ENCODE measurements at regions not wholly inside any gene's neighbourhood (a gene's known extent, or its start where the extent isn't known, plus 50 kb on each side); places are given as distances from the start of the nearest gene placed in this dataset.
"Not testable (repeated sequence)": the region's sequence is repeated elsewhere in the genome, so short reads cannot be mapped to it uniquely, and the experiment has no call there.

DNA sequence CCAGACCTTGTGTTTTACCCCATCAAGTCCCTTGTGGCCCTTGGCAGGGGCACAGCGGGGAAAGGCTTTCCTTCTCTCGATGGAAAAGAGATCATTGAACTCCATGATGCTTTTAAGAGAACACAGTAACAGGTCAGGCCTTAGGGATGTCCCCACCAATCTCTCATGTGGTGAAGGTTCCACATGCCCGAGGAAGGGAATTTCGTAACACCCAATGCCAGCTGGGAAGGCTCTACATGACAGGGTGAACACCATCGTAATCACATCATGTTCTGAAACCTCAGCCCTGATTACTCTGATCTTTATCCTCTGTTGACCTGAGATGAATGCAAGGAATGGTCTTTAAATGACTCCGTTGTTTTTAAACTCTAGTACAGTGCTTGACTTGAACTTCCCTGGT, 105.5 kb upstream of the SPAG17 start:
- H3K27me3 ChIP-seq = no peaks in the 10 kb centered on the region
- H3K4me3 ChIP-seq = no peak overlapping the region
- H3K27ac ChIP-seq = no peak overlapping the region
- no peaks in the 10 kb centered on the region for H3K4me1 ChIP-seq
- intact Hi-C loops (cut with DNase I; ENCODE audit: low total_unique reads) (no loop called here), in situ Hi-C loops (cut with MboI; ENCODE audit: low pct_ligation_motif_present in 1 of 4, low pct_unique_long_range_greater_than_20kb in 1 of 4, low sequenced_read_pairs in 3 of 4) (no loop called here)
- no peaks in the 10 kb centered on the region for H3K36me3 ChIP-seq
- WGBS, 2 donors (ENCODE audit: low coverage in 1 of 2) = 57 to 76% methylated on average over 3 to 6 of the region's 6 CpGs
- TF ChIP-seq, protein P1, sequence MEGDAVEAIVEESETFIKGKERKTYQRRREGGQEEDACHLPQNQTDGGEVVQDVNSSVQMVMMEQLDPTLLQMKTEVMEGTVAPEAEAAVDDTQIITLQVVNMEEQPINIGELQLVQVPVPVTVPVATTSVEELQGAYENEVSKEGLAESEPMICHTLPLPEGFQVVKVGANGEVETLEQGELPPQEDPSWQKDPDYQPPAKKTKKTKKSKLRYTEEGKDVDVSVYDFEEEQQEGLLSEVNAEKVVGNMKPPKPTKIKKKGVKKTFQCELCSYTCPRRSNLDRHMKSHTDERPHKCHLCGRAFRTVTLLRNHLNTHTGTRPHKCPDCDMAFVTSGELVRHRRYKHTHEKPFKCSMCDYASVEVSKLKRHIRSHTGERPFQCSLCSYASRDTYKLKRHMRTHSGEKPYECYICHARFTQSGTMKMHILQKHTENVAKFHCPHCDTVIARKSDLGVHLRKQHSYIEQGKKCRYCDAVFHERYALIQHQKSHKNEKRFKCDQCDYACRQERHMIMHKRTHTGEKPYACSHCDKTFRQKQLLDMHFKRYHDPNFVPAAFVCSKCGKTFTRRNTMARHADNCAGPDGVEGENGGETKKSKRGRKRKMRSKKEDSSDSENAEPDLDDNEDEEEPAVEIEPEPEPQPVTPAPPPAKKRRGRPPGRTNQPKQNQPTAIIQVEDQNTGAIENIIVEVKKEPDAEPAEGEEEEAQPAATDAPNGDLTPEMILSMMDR (IDR thresholded peaks at IDR 0.05) = no peak
- TF ChIP-seq EP300 (IDR thresholded peaks at IDR 0.05; ENCODE audit: low read depth) (no peak), POLR2AphosphoS5 (IDR thresholded peaks at IDR 0.05) (no peak), POLR2A (IDR thresholded peaks at IDR 0.05) (no peak)
- no peak for DNase-seq
- no peaks in the 10 kb centered on the region for H3K9me3 ChIP-seq

DNA sequence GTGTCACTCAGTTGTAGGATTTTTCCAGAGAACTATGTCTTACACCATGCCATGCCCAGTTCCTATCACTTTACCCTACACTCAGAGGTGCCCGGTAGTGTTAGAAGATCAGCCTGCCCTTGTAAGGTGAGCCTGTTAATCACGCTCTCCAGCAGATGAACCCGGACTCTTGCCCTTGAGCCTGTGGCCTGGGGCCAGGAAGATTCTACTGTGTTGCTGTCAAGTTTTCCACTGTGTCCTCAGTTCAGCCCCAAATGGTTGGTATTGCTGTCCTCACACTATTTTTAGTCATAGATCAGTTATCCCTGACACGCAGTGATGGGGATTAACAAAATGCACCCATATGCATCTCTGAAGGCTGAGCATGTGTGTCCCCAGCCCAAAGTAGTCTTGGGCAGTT, 105.0 kb upstream of the SPAG17 start:
- H3K9me3 ChIP-seq = no peaks in the 10 kb centered on the region
- no peaks in the 10 kb centered on the region for H3K36me3 ChIP-seq
- TF ChIP-seq, protein P1 (IDR thresholded peaks at IDR 0.05) = no peak
- TF ChIP-seq EP300 (IDR thresholded peaks at IDR 0.05; ENCODE audit: low read depth) = no peak
- no peak for TF ChIP-seq POLR2AphosphoS5 (IDR thresholded peaks at IDR 0.05)
- no peak for TF ChIP-seq POLR2A (IDR thresholded peaks at IDR 0.05)
- in situ Hi-C loops (cut with MboI; ENCODE audit: low pct_ligation_motif_present in 1 of 4, low pct_unique_long_range_greater_than_20kb in 1 of 4, low sequenced_read_pairs in 3 of 4) (no loop called here), intact Hi-C loops (cut with DNase I; ENCODE audit: low total_unique reads) (no loop called here)
- 81 to 100% methylated on average over 1 to 4 of the region's 4 CpGs for WGBS, 2 donors (ENCODE audit: low coverage in 1 of 2)
- DNase-seq = no peak
- no peak overlapping the region for H3K27ac ChIP-seq
- H3K4me1 ChIP-seq = no peaks in the 10 kb centered on the region
- H3K4me3 ChIP-seq = no peak overlapping the region
- no peaks in the 10 kb centered on the region for H3K27me3 ChIP-seq

DNA sequence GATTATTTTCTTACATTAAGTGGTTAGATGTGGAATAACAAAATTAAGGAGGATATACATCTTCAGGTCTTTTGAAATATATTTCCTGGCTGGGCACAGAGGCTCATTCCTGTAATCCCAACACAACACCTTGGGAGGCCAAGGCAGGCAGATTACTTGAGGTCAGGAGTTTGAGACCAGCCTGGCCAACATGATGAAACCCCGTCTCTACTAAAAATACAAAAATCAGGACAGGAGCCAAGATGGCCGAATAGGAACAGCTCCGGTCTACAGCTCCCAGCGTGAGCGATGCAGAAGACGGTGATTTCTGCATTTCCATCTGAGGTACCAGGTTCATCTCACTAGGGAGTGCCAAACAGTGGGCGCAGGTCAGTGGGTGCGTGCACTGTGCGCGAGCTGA, 95.6 kb upstream of the SPAG17 start:
- H3K36me3 ChIP-seq; H3K9me3 ChIP-seq; H3K27me3 ChIP-seq; intact Hi-C loops (cut with DNase I; ENCODE audit: low total_unique reads); H3K4me3 ChIP-seq; H3K4me1 ChIP-seq; H3K27ac ChIP-seq; in situ Hi-C loops (cut with MboI; ENCODE audit: low pct_ligation_motif_present in 1 of 4, low pct_unique_long_range_greater_than_20kb in 1 of 4, low sequenced_read_pairs in 3 of 4); DNase-seq: not testable (repeated sequence)
- 91% methylated on average over 10 of the region's 10 CpGs for WGBS, 2 donors (ENCODE audit: low coverage in 1 of 2)

DNA sequence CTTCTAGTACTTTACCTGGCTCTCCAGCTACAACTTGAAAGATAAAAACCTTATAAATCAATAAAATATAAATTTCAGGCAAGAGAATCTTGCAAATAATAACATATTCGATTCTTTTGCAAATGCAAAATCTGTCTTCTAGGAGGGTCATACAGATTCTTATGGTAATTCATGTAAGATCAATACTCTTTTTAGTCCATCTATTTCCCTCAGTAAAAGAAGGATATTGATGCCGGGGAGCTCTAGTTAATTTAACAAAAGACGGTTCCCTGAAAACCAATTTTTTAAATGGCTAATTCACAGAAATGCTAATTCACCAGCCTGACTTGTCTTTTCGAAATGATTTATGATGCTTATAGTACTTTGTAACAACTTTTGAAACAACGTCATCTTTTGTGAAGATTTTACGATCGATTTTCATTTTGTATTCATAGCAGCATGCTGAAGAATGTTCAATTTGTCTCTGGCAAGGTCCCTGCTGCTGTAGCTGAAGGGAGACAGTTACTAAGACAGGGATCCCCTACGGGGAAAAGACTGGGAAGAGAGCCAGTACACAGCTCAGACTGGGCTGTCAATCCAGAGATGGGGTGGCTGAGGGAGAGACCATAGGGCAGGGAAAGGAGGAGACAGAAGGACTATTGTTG, 90.6 kb upstream of the SPAG17 start:
- WGBS, 2 donors (ENCODE audit: low coverage in 1 of 2) = 49 to 51% methylated on average over 8 of the region's 8 CpGs
- no peak for DNase-seq
- Histone ChIP-seq H3K4me3 (no peak overlapping the region), H3K4me1 (no peaks in the 10 kb centered on the region), H3K27me3 (no peaks in the 10 kb centered on the region), H3K27ac (no peak overlapping the region), H3K36me3 (no peaks in the 10 kb centered on the region), H3K9me3 (no peaks in the 10 kb centered on the region)
- TF ChIP-seq EP300 (IDR thresholded peaks at IDR 0.05; ENCODE audit: low read depth) (no peak), POLR2A (IDR thresholded peaks at IDR 0.05) (no peak), POLR2AphosphoS5 (IDR thresholded peaks at IDR 0.05) (no peak)
- TF ChIP-seq, protein P1 (IDR thresholded peaks at IDR 0.05) = no peak
- intact Hi-C loops (cut with DNase I; ENCODE audit: low total_unique reads) (no loop called here), in situ Hi-C loops (cut with MboI; ENCODE audit: low pct_ligation_motif_present in 1 of 4, low pct_unique_long_range_greater_than_20kb in 1 of 4, low sequenced_read_pairs in 3 of 4) (no loop called here)

DNA sequence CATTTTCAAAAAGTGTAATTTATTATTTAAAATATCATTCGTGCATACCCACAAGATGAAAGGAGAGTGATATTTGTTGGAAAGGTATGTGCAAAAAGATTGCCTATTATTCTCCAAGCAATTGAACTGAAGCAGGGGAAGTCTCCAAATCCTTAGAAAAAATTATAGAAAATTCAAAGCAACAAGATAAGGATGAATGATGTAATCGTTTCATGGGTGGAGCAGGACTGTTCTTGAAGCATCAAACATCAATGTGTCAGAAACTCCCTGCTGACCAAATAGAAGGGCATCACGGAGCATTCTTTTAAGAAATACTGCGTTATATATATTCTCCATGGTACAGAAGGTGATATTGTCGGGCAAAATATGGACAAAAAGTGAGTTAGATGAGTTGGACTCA, 87.9 kb upstream of the SPAG17 start:
- 71 to 97% methylated on average over 3 to 5 of the region's 5 CpGs for WGBS, 2 donors (ENCODE audit: low coverage in 1 of 2)
- H3K9me3 ChIP-seq = no peaks in the 10 kb centered on the region
- H3K4me3 ChIP-seq = no peak overlapping the region
- H3K27ac ChIP-seq = no peak overlapping the region
- no peaks in the 10 kb centered on the region for H3K36me3 ChIP-seq
- intact Hi-C loops (cut with DNase I; ENCODE audit: low total_unique reads) = no loop called here
- H3K27me3 ChIP-seq = no peaks in the 10 kb centered on the region
- H3K4me1 ChIP-seq = no peaks in the 10 kb centered on the region
- no peak for TF ChIP-seq EP300 (IDR thresholded peaks at IDR 0.05; ENCODE audit: low read depth)
- DNase-seq = no peak
- in situ Hi-C loops (cut with MboI; ENCODE audit: low pct_ligation_motif_present in 1 of 4, low pct_unique_long_range_greater_than_20kb in 1 of 4, low sequenced_read_pairs in 3 of 4) = no loop called here

All from transverse colon (tissue), 4 donors.